ENCODE measurements at regions not wholly inside any gene's neighbourhood (a gene's known extent, or its start where the extent isn't known, plus 50 kb on each side); places are given as distances from the start of the nearest gene placed in this dataset.

DNA sequence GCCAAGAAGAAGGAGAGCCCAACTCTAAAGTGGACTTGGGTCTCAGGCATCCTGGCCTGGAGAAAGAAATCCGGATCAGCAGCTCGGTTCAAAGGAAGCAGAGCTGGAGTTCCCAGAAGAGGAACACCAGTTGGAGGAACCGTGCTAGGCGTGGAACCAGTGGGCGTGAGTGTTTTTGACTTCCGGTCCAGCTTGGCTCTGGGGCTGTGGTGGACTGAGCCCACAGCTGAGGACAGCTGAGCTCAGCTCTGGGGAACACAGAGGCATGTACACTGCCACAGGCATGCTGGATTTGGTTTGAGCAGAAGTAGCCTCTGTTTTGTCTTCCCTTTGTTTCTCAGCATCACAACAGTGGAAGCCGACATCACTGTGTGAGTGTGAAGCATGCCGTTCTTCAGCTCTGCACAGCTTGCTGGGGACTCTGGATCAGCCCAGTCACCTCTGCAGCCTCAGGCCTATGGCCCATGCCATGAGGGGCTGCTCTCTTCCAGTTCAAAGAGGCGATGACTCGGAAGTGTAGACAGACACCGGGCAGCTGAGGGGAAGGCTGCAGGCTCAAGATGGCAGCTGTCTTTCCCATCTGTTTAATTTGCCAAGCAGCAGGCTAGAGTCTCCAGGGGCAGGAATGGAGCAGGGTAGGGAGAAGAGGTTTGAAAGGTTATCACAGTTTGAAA, 185.8 kb upstream of the UBE3A start:
- Histone ChIP-seq H3K27me3 (ENCODE audit: control insufficient read depth in 1 of 2, insufficient read depth in 2 of 2, low read length in 2 of 2) (no peaks in the 10 kb centered on the region), H3K4me1 (ENCODE audit: control insufficient read depth in 2 of 2, insufficient read depth in 2 of 2, low read length in 1 of 2) (peaks cover 0 to 4% of the 10 kb centered on the region in 2 donors), H3K27ac (ENCODE audit: low read depth in 2 of 2, low read length in 1 of 2) (no peak overlapping the region), H3K9me3 (ENCODE audit: control insufficient read depth in 2 of 2, insufficient read depth in 1 of 2, low read depth in 1 of 2, low read length in 1 of 2) (peaks cover 3 to 4% of the 10 kb centered on the region in 2 donors), H3K4me3 (ENCODE audit: low read depth in 1 of 2, low read length in 2 of 2) (no peak overlapping the region), H3K36me3 (ENCODE audit: control insufficient read depth in 2 of 2, insufficient read depth in 2 of 2, low read length in 1 of 2) (no peaks in the 10 kb centered on the region)
- WGBS, 2 donors, result 72 to 74% methylated on average over 11 of the region's 11 CpGs

DNA sequence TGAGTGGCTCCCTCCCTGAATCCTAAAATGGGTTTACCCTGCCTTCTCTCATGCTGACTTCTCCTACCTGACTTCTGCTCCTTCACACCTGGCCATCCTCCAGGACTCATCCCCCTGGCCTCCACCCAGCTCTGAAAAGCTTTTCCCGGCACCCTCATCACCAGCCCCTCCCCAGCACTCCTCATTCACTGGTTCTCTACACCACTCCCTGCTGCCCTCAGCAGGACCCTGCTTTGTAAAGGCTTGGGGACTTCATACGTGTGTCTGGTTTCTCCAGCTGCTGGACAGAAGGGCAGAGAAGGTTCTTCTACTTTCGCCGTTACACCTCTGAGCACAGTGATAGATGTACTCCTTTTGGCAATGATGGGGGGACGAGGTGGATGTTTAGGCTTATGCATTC, 184.9 kb upstream of the UBE3A start:
- Histone ChIP-seq H3K36me3 (ENCODE audit: control insufficient read depth in 2 of 2, insufficient read depth in 2 of 2, low read length in 1 of 2) (no peaks in the 10 kb centered on the region), H3K27me3 (ENCODE audit: control insufficient read depth in 1 of 2, insufficient read depth in 2 of 2, low read length in 2 of 2) (no peaks in the 10 kb centered on the region), H3K9me3 (ENCODE audit: control insufficient read depth in 2 of 2, insufficient read depth in 1 of 2, low read depth in 1 of 2, low read length in 1 of 2) (peaks cover 3 to 4% of the 10 kb centered on the region in 2 donors), H3K27ac (ENCODE audit: low read depth in 2 of 2, low read length in 1 of 2) (no peak overlapping the region), H3K4me1 (ENCODE audit: control insufficient read depth in 2 of 2, insufficient read depth in 2 of 2, low read length in 1 of 2) (peaks cover 0 to 4% of the 10 kb centered on the region in 2 donors), H3K4me3 (ENCODE audit: low read depth in 1 of 2, low read length in 2 of 2) (no peak overlapping the region)
- WGBS, 2 donors, result 61 to 72% methylated on average over 5 of the region's 5 CpGs

DNA sequence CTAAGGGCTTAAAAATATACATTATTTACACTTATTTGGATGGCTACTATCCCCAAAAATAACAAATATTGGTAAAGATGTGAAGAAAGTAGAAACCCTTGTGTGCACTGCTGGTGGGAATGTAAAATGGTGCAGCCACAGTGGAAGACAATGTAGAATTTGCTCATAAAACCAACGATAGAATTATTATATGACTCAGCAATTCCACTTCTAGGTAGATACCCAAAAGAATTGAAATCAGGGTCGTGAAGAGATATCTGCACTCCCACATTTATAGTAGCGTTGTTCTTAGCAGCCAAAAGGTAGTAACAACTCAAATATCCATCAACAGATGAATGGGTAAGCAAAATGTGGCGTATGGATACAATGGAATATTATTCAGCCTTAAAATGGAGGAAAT, 181.6 kb upstream of the UBE3A start:
- Histone ChIP-seq H3K27ac (ENCODE audit: low read depth in 2 of 2, low read length in 1 of 2) (no peak overlapping the region), H3K36me3 (ENCODE audit: control insufficient read depth in 2 of 2, insufficient read depth in 2 of 2, low read length in 1 of 2) (no peaks in the 10 kb centered on the region), H3K4me1 (ENCODE audit: control insufficient read depth in 2 of 2, insufficient read depth in 2 of 2, low read length in 1 of 2) (peaks cover 0 to 2% of the 10 kb centered on the region in 2 donors), H3K4me3 (ENCODE audit: low read depth in 1 of 2, low read length in 2 of 2) (no peak overlapping the region), H3K9me3 (ENCODE audit: control insufficient read depth in 2 of 2, insufficient read depth in 1 of 2, low read depth in 1 of 2, low read length in 1 of 2) (peaks cover 3 to 4% of the 10 kb centered on the region in 2 donors), H3K27me3 (ENCODE audit: control insufficient read depth in 1 of 2, insufficient read depth in 2 of 2, low read length in 2 of 2) (no peaks in the 10 kb centered on the region)
- 85 to 90% methylated on average over 4 of the region's 4 CpGs for WGBS, 2 donors

DNA sequence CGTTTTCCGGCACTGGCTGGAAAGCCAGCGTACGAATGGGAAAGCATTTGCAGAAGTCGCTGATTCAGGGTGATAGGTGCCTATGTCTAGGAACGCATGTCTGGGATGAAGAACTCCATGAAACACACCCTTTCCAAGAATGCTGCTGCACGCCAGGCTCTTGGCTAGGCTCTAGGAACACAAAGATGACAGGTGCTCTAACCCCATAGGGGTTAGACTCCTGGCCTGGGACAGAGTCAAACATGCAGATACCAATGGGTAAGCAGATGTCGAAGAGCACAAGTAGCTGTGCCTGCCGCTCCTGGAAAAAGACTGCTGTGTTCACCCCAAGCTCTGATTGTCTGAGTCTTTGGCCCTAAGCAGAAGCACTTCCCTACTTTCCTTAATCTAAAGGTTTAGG, 180.9 kb upstream of the UBE3A start:
- WGBS, 2 donors, result 82 to 93% methylated on average over 8 to 9 of the region's 9 CpGs
- Histone ChIP-seq H3K9me3 (ENCODE audit: control insufficient read depth in 2 of 2, insufficient read depth in 1 of 2, low read depth in 1 of 2, low read length in 1 of 2) (peaks cover 3 to 4% of the 10 kb centered on the region in 2 donors), H3K36me3 (ENCODE audit: control insufficient read depth in 2 of 2, insufficient read depth in 2 of 2, low read length in 1 of 2) (no peaks in the 10 kb centered on the region), H3K4me3 (ENCODE audit: low read depth in 1 of 2, low read length in 2 of 2) (no peak overlapping the region), H3K4me1 (ENCODE audit: control insufficient read depth in 2 of 2, insufficient read depth in 2 of 2, low read length in 1 of 2) (peaks cover 0 to 2% of the 10 kb centered on the region in 2 donors), H3K27ac (ENCODE audit: low read depth in 2 of 2, low read length in 1 of 2) (no peak overlapping the region), H3K27me3 (ENCODE audit: control insufficient read depth in 1 of 2, insufficient read depth in 2 of 2, low read length in 2 of 2) (no peaks in the 10 kb centered on the region)

DNA sequence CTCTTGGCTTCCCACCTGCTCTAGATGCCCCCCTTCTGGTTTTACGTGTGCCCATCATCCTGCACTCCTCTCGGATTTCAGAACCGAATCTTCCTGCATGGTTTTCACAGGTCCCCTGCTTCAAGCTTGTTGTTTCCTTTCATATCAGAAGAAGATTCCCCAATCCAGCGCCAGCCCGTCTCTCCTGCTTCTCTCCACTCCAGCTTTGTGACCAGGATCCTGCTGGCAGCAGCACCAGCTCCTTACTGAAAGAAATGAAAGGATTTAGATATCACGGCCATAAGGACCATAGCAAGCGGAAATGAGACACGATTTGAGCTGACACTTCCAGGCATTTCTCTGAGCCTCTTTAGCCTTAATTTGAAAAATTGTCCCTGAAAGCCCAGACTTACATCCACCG, 180.3 kb upstream of the UBE3A start:
- Histone ChIP-seq H3K36me3 (ENCODE audit: control insufficient read depth in 2 of 2, insufficient read depth in 2 of 2, low read length in 1 of 2) (no peaks in the 10 kb centered on the region), H3K27ac (ENCODE audit: low read depth in 2 of 2, low read length in 1 of 2) (no peak overlapping the region), H3K9me3 (ENCODE audit: control insufficient read depth in 2 of 2, insufficient read depth in 1 of 2, low read depth in 1 of 2, low read length in 1 of 2) (peaks cover 3 to 4% of the 10 kb centered on the region in 2 donors), H3K4me3 (ENCODE audit: low read depth in 1 of 2, low read length in 2 of 2) (no peak overlapping the region), H3K4me1 (ENCODE audit: control insufficient read depth in 2 of 2, insufficient read depth in 2 of 2, low read length in 1 of 2) (peaks cover 0 to 2% of the 10 kb centered on the region in 2 donors), H3K27me3 (ENCODE audit: control insufficient read depth in 1 of 2, insufficient read depth in 2 of 2, low read length in 2 of 2) (no peaks in the 10 kb centered on the region)
- WGBS, 2 donors, result 79 to 81% methylated on average over 9 of the region's 9 CpGs

DNA sequence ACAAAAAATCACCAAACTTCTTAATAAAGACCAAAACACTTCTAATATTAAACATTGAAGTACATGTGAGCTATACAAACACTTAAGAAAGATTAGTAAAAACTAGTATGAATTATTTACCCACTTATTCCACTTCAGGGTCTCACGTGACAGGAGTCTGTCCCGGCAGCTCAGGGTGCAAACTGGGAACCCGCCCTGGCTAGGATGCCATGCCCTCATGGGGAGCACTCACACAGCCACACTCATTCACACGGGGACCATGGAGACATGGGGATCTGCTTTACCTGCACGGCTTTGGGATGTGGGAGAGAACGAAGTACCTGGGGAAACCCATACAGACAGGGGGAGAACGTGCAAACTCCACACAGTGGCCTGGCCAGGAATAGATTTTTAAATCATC, 179.3 kb upstream of the UBE3A start:
- no peaks in the 10 kb centered on the region for H3K27me3 ChIP-seq (ENCODE audit: control insufficient read depth in 1 of 2, insufficient read depth in 2 of 2, low read length in 2 of 2)
- no peaks in the 10 kb centered on the region for H3K36me3 ChIP-seq (ENCODE audit: control insufficient read depth in 2 of 2, insufficient read depth in 2 of 2, low read length in 1 of 2)
- H3K9me3 ChIP-seq (ENCODE audit: control insufficient read depth in 2 of 2, insufficient read depth in 1 of 2, low read depth in 1 of 2, low read length in 1 of 2), result peaks cover 0 to 4% of the 10 kb centered on the region in 2 donors
- H3K4me3 ChIP-seq (ENCODE audit: low read depth in 1 of 2, low read length in 2 of 2), result no peak overlapping the region
- H3K4me1 ChIP-seq (ENCODE audit: control insufficient read depth in 2 of 2, insufficient read depth in 2 of 2, low read length in 1 of 2), result peaks cover 0 to 2% of the 10 kb centered on the region in 2 donors
- no peak overlapping the region for H3K27ac ChIP-seq (ENCODE audit: low read depth in 2 of 2, low read length in 1 of 2)
- 81 to 84% methylated on average over 7 of the region's 7 CpGs for WGBS, 2 donors

DNA sequence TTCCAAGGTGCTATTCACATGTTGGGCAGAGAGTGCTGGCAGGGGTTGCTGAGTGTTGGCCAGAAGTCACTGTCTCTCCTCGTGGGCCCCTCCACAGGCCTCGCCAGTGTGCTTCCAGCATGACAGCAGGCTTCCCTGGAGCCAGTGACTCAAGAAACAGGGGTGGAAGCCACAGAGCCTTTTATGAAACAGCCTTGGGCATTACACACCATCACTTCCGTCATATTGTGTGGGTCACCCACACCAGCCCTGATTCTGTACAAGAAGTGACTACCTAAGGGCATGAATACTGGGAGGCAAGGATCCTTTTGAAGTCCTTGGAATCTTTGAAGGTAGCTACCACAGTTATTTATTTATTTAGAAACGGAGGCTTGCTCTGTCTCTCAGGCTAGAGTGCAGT, 177.6 kb upstream of the UBE3A start:
- H3K9me3 ChIP-seq (ENCODE audit: control insufficient read depth in 2 of 2, insufficient read depth in 1 of 2, low read depth in 1 of 2, low read length in 1 of 2), result peaks cover 0 to 4% of the 10 kb centered on the region in 2 donors
- H3K4me3 ChIP-seq (ENCODE audit: low read depth in 1 of 2, low read length in 2 of 2), result no peak overlapping the region

DNA sequence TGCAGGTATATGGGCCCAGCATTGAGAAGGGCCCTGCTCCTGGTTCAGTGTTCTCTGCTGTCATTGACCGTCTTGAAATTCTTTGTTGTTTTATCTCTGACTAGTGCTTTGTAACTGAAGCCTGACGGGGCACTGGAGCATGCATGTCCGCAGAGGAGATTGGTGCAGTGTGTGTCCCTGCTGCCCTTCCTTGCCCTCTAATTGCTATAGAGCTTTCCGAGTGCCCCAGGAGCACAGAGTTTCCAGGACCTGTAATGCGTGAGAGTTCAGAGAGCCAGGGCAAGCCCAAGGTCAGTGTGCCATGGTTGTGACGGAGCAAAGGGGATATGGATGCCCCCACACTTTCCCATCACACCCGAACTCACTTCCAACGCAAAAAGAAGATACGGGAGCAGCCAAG, 174.3 kb upstream of the UBE3A start:
- Histone ChIP-seq H3K27ac (ENCODE audit: low read depth in 2 of 2, low read length in 1 of 2) (no peak overlapping the region), H3K4me1 (ENCODE audit: control insufficient read depth in 2 of 2, insufficient read depth in 2 of 2, low read length in 1 of 2) (no peaks in the 10 kb centered on the region), H3K36me3 (ENCODE audit: control insufficient read depth in 2 of 2, insufficient read depth in 2 of 2, low read length in 1 of 2) (no peaks in the 10 kb centered on the region), H3K4me3 (ENCODE audit: low read depth in 1 of 2, low read length in 2 of 2) (no peak overlapping the region), H3K27me3 (ENCODE audit: control insufficient read depth in 1 of 2, insufficient read depth in 2 of 2, low read length in 2 of 2) (no peaks in the 10 kb centered on the region), H3K9me3 (ENCODE audit: control insufficient read depth in 2 of 2, insufficient read depth in 1 of 2, low read depth in 1 of 2, low read length in 1 of 2) (peaks cover 0 to 4% of the 10 kb centered on the region in 2 donors)
- 83 to 86% methylated on average over 9 of the region's 9 CpGs for WGBS, 2 donors

More for the DNA sequence above, 177.6 kb upstream of the UBE3A start:
- WGBS, 2 donors, result 62 to 72% methylated on average over 4 of the region's 4 CpGs
- Histone ChIP-seq H3K4me1 (ENCODE audit: control insufficient read depth in 2 of 2, insufficient read depth in 2 of 2, low read length in 1 of 2) (no peaks in the 10 kb centered on the region), H3K36me3 (ENCODE audit: control insufficient read depth in 2 of 2, insufficient read depth in 2 of 2, low read length in 1 of 2) (no peaks in the 10 kb centered on the region), H3K27me3 (ENCODE audit: control insufficient read depth in 1 of 2, insufficient read depth in 2 of 2, low read length in 2 of 2) (no peaks in the 10 kb centered on the region), H3K27ac (ENCODE audit: low read depth in 2 of 2, low read length in 1 of 2) (no peak overlapping the region)

DNA sequence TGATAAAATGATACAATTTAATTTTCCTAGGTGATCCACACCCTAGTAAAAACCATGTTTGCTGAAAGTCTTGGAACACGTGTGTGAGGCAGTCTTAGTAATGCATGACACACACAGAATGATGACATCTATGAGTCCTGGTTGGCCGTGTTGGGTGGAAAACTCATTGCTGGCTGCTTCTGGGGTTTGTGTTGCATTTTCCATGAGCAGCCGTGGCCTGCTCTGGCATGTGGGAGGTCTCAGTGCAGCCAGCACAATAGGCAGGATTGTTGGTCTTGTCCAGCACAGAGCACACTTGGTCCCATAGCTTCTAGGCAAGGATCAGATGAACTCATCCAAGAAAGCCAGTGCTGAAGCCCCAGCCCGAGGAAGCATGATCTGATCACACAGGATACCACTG, 172.8 kb upstream of the UBE3A start:
- 44 to 49% methylated on average over 4 of the region's 4 CpGs for WGBS, 2 donors
- H3K4me1 ChIP-seq (ENCODE audit: control insufficient read depth in 2 of 2, insufficient read depth in 2 of 2, low read length in 1 of 2), result no peaks in the 10 kb centered on the region
- no peaks in the 10 kb centered on the region for H3K36me3 ChIP-seq (ENCODE audit: control insufficient read depth in 2 of 2, insufficient read depth in 2 of 2, low read length in 1 of 2)
- H3K27me3 ChIP-seq (ENCODE audit: control insufficient read depth in 1 of 2, insufficient read depth in 2 of 2, low read length in 2 of 2), result no peaks in the 10 kb centered on the region
- no peak overlapping the region for H3K27ac ChIP-seq (ENCODE audit: low read depth in 2 of 2, low read length in 1 of 2)
- peaks cover 0 to 4% of the 10 kb centered on the region in 2 donors for H3K9me3 ChIP-seq (ENCODE audit: control insufficient read depth in 2 of 2, insufficient read depth in 1 of 2, low read depth in 1 of 2, low read length in 1 of 2)
- no peak overlapping the region for H3K4me3 ChIP-seq (ENCODE audit: low read depth in 1 of 2, low read length in 2 of 2)

DNA sequence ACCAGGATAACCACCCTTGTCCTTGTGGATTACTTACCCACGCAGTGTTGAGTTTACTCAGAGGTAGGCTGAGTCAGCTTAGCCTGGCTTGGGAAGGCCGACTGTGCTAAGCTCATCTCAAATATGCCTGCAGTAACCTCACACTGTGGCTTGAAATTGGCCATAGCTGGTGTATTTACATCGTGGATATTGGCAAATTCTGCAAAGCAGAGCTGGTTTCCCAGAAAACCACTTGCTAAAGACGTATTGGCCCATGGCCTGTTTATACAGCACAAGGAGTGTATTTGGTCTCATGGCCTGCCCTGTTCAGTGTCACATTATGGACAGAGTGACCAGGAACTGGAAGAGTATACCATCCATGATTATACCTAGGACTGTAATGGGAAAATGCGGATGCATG, 170.5 kb upstream of the UBE3A start:
- 68 to 80% methylated on average over 5 of the region's 5 CpGs for WGBS, 2 donors
- H3K9me3 ChIP-seq (ENCODE audit: control insufficient read depth in 2 of 2, insufficient read depth in 1 of 2, low read depth in 1 of 2, low read length in 1 of 2), result peaks cover 0 to 4% of the 10 kb centered on the region in 2 donors
- no peaks in the 10 kb centered on the region for H3K36me3 ChIP-seq (ENCODE audit: control insufficient read depth in 2 of 2, insufficient read depth in 2 of 2, low read length in 1 of 2)
- H3K4me3 ChIP-seq (ENCODE audit: low read depth in 1 of 2, low read length in 2 of 2), result no peak overlapping the region
- H3K27me3 ChIP-seq (ENCODE audit: control insufficient read depth in 1 of 2, insufficient read depth in 2 of 2, low read length in 2 of 2), result no peaks in the 10 kb centered on the region
- no peaks in the 10 kb centered on the region for H3K4me1 ChIP-seq (ENCODE audit: control insufficient read depth in 2 of 2, insufficient read depth in 2 of 2, low read length in 1 of 2)
- H3K27ac ChIP-seq (ENCODE audit: low read depth in 2 of 2, low read length in 1 of 2), result no peak overlapping the region

All from esophagus (tissue), 2 donors.